ENCODE measurements at regions not wholly inside any gene's neighbourhood (a gene's known extent, or its start where the extent isn't known, plus 50 kb on each side); places are given as distances from the start of the nearest gene placed in this dataset.

DNA sequence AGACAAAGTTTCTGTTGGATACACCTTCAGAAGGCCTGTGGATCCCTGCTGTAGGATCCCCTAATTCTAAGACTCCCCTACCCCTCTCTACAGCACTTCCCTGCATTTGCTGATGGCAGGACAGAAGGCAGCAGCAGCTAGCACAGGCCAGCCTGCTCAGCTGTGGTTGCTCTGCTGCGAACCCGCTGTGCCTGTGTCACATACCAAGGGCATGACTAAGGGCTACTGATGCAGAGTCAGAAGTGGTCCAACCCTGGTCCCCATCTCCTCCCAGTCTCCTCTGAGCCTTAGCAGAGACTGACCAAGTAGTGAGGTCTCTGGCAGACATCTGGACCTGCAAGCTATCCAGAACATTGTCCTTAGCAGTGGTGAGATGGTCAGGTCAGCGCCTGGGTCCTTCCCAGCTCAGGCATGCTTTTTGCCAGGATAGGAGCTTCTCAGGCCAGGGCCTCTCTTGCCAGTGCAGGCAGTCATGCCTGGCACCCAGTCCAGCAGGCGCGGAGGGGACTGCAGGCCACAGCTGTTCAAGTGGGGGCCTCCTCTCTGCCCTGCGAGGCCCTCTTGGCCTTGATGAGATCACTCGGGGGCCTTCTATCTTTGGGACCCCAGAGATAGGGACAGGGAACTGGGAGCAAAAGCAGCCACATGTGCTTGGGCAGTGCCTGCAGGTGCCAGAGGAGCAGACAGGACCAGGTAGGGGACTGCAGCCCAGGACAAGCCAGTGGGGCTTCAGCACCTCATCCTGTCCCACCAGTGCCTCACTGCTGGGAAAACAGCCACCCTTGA lies 146.4 kb downstream of the ZNF248 start:
- TF ChIP-seq, protein P1, sequence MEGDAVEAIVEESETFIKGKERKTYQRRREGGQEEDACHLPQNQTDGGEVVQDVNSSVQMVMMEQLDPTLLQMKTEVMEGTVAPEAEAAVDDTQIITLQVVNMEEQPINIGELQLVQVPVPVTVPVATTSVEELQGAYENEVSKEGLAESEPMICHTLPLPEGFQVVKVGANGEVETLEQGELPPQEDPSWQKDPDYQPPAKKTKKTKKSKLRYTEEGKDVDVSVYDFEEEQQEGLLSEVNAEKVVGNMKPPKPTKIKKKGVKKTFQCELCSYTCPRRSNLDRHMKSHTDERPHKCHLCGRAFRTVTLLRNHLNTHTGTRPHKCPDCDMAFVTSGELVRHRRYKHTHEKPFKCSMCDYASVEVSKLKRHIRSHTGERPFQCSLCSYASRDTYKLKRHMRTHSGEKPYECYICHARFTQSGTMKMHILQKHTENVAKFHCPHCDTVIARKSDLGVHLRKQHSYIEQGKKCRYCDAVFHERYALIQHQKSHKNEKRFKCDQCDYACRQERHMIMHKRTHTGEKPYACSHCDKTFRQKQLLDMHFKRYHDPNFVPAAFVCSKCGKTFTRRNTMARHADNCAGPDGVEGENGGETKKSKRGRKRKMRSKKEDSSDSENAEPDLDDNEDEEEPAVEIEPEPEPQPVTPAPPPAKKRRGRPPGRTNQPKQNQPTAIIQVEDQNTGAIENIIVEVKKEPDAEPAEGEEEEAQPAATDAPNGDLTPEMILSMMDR (IDR thresholded peaks at IDR 0.05; ENCODE audit: poor library complexity) = no peak
- no peak for TF ChIP-seq EZH2 (IDR thresholded peaks at IDR 0.05; ENCODE audit: borderline replicate concordance)

Measured in hepatocyte (in vitro differentiated cells).